Glomerular endothelial cell (primary cell): ENCODE measurements at regions not wholly inside any gene's neighbourhood (a gene's known extent, or its start where the extent isn't known, plus 50 kb on each side); places are given as distances from the start of the nearest gene placed in this dataset.
"Not testable (repeated sequence)": the region's sequence is repeated elsewhere in the genome, so short reads cannot be mapped to it uniquely, and the experiment has no call there.

ENCODE experiments used
- DNase-seq: peaks from one replicate; pipeline ENCODE4 v3.0.0-alpha.2; 2011; ENCODE audit warnings: low read depth, low spot score; ENCODE audit errors: extremely low read depth

- no peak for DNase-seq
These were observed 782.8 kb downstream of the BCL11A start for GRCh38 chr2:59770651-59771050.

GRCh38 chr2:59761966-59762365, 791.5 kb downstream of the BCL11A start:
- no peak for DNase-seq

- DNase-seq = no peak
These were observed 797.3 kb downstream of the BCL11A start for GRCh38 chr2:59756150-59756549.

- DNase-seq = no peak
These were observed 799.3 kb downstream of the BCL11A start for GRCh38 chr2:59754011-59754735.

GRCh38 chr2:59752512-59752911, 800.9 kb downstream of the BCL11A start:
- no peak for DNase-seq

GRCh38 chr2:59752071-59752470, 801.4 kb downstream of the BCL11A start:
- DNase-seq = no peak

- not testable (repeated sequence) for DNase-seq
These were observed 802.2 kb downstream of the BCL11A start for GRCh38 chr2:59751214-59751613.

- no peak for DNase-seq
These were observed 807.2 kb downstream of the BCL11A start for GRCh38 chr2:59746291-59746690.

GRCh38 chr2:59745085-59745484, 808.4 kb downstream of the BCL11A start:
- no peak for DNase-seq

GRCh38 chr2:59744436-59744835, 809.0 kb downstream of the BCL11A start:
- no peak for DNase-seq

- no peak for DNase-seq
These were observed 811.6 kb downstream of the BCL11A start for GRCh38 chr2:59741840-59742239.

GRCh38 chr2:59739166-59739565, 814.3 kb downstream of the BCL11A start:
- DNase-seq = no peak

GRCh38 chr2:59737299-59737698, 816.2 kb downstream of the BCL11A start:
- no peak for DNase-seq

- DNase-seq = no peak
These were observed 818.7 kb downstream of the BCL11A start for GRCh38 chr2:59734743-59735142.

- DNase-seq = no peak
These were observed 819.5 kb downstream of the BCL11A start for GRCh38 chr2:59733970-59734369.

- no peak for DNase-seq
These were observed 819.9 kb downstream of the BCL11A start for GRCh38 chr2:59733567-59733930.

- DNase-seq = no peak
These were observed 820.4 kb downstream of the BCL11A start for GRCh38 chr2:59732871-59733566.

GRCh38 chr2:59727121-59727590, 826.3 kb downstream of the BCL11A start:
- no peak for DNase-seq

GRCh38 chr2:59726228-59727120, 827.0 kb downstream of the BCL11A start:
- DNase-seq = no peak

GRCh38 chr2:59724746-59725145, 828.7 kb downstream of the BCL11A start:
- DNase-seq = no peak

GRCh38 chr2:59720296-59720866, 833.1 kb downstream of the BCL11A start:
- DNase-seq = no peak
